ENCODE measurements at regions not wholly inside any gene's neighbourhood (a gene's known extent, or its start where the extent isn't known, plus 50 kb on each side); places are given as distances from the start of the nearest gene placed in this dataset.
A peak's percentile ranks its signal among the peaks of the same experiment; 100 is the strongest.

GRCh38 chr20:17024513-17025119 lies 202.2 kb upstream of the PCSK2 start:
- H3K4me3 ChIP-seq (ENCODE audit: insufficient read length, low read depth) = no peak overlapping the region

GRCh38 chr20:17026346-17026745 lies 200.5 kb upstream of the PCSK2 start:
- Histone ChIP-seq H3K27me3 (ENCODE audit: insufficient read depth, insufficient read length) (no peaks in the 10 kb centered on the region), H3K9me3 (ENCODE audit: insufficient read depth, low read length) (peaks cover 22% of the 10 kb centered on the region), H3K4me3 (ENCODE audit: insufficient read length, low read depth) (no peak overlapping the region), H3K4me1 (ENCODE audit: insufficient read depth, insufficient read length) (peaks cover 3% of the 10 kb centered on the region), H3K36me3 (ENCODE audit: insufficient read depth, insufficient read length, low read length) (no peaks in the 10 kb centered on the region), H3K9ac (ENCODE audit: insufficient read length, low read depth) (no peak overlapping the region)
- TF ChIP-seq ZNF274 (IDR thresholded peaks at IDR 0.05; ENCODE audit: low read depth, low read length) (no peak), YY1 (IDR thresholded peaks at IDR 0.05; ENCODE audit: insufficient read depth, insufficient read length) (no peak), SUZ12 (IDR thresholded peaks at IDR 0.05; ENCODE audit: extremely low read depth, insufficient read depth, insufficient read length) (no peak)
- no peak for DNase-seq (ENCODE audit: low read depth, low spot score)

More at GRCh38 chr20:17024513-17025119, 202.2 kb upstream of the PCSK2 start:
- Histone ChIP-seq H3K9me3 (ENCODE audit: insufficient read depth, low read length) (peaks cover 22% of the 10 kb centered on the region), H3K27me3 (ENCODE audit: insufficient read depth, insufficient read length) (no peaks in the 10 kb centered on the region), H3K9ac (ENCODE audit: insufficient read length, low read depth) (no peak overlapping the region), H3K4me1 (ENCODE audit: insufficient read depth, insufficient read length) (peaks cover 3% of the 10 kb centered on the region), H3K36me3 (ENCODE audit: insufficient read depth, insufficient read length, low read length) (no peaks in the 10 kb centered on the region)
- peak; percentile 63 for DNase-seq (ENCODE audit: low read depth, low spot score)
- TF ChIP-seq YY1 (IDR thresholded peaks at IDR 0.05; ENCODE audit: insufficient read depth, insufficient read length) (no peak), ZNF274 (IDR thresholded peaks at IDR 0.05; ENCODE audit: low read depth, low read length) (no peak), SUZ12 (IDR thresholded peaks at IDR 0.05; ENCODE audit: extremely low read depth, insufficient read depth, insufficient read length) (no peak)

- DNase-seq (ENCODE audit: low read depth, low spot score) = no peak
- Histone ChIP-seq H3K4me1 (ENCODE audit: insufficient read depth, insufficient read length) (peaks cover 3% of the 10 kb centered on the region), H3K36me3 (ENCODE audit: insufficient read depth, insufficient read length, low read length) (no peaks in the 10 kb centered on the region), H3K27me3 (ENCODE audit: insufficient read depth, insufficient read length) (no peaks in the 10 kb centered on the region), H3K4me3 (ENCODE audit: insufficient read length, low read depth) (no peak overlapping the region), H3K9ac (ENCODE audit: insufficient read length, low read depth) (no peak overlapping the region), H3K9me3 (ENCODE audit: insufficient read depth, low read length) (peaks cover 22% of the 10 kb centered on the region)
- TF ChIP-seq SUZ12 (IDR thresholded peaks at IDR 0.05; ENCODE audit: extremely low read depth, insufficient read depth, insufficient read length) (no peak), YY1 (IDR thresholded peaks at IDR 0.05; ENCODE audit: insufficient read depth, insufficient read length) (no peak), ZNF274 (IDR thresholded peaks at IDR 0.05; ENCODE audit: low read depth, low read length) (no peak)
Observed at GRCh38 chr20:17029698-17030097, 197.1 kb upstream of the PCSK2 start.

DNA sequence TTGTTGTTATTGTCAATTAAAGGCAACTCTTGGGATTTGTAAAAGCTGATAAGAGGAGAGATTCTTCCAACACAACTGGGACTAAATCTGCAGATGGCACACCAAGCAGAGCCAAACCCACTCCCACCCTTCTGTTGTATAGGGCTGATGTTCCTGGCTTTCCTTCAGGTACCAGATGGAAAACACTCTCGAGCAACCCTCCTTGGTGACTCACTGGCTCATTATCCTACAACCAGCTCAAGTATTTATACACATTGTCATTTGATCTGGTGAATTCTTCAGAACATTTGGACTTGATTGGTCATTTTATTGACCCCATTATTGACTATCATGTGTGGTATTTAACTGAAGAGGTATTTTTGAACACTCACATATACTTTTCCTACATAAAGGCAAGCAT lies 190.3 kb upstream of the PCSK2 start:
- H3K36me3 ChIP-seq (ENCODE audit: insufficient read depth, insufficient read length, low read length) = no peaks in the 10 kb centered on the region
- no peak overlapping the region for H3K4me3 ChIP-seq (ENCODE audit: insufficient read length, low read depth)
- no peak for DNase-seq (ENCODE audit: low read depth, low spot score)
- H3K27me3 ChIP-seq (ENCODE audit: insufficient read depth, insufficient read length) = no peaks in the 10 kb centered on the region
- H3K9me3 ChIP-seq (ENCODE audit: insufficient read depth, low read length) = no peaks in the 10 kb centered on the region
- no peak for TF ChIP-seq ZNF274 (IDR thresholded peaks at IDR 0.05; ENCODE audit: low read depth, low read length)
- no peak for TF ChIP-seq YY1 (IDR thresholded peaks at IDR 0.05; ENCODE audit: insufficient read depth, insufficient read length)
- no peak for TF ChIP-seq SUZ12 (IDR thresholded peaks at IDR 0.05; ENCODE audit: extremely low read depth, insufficient read depth, insufficient read length)
- no peaks in the 10 kb centered on the region for H3K4me1 ChIP-seq (ENCODE audit: insufficient read depth, insufficient read length)
- no peak overlapping the region for H3K9ac ChIP-seq (ENCODE audit: insufficient read length, low read depth)

DNA sequence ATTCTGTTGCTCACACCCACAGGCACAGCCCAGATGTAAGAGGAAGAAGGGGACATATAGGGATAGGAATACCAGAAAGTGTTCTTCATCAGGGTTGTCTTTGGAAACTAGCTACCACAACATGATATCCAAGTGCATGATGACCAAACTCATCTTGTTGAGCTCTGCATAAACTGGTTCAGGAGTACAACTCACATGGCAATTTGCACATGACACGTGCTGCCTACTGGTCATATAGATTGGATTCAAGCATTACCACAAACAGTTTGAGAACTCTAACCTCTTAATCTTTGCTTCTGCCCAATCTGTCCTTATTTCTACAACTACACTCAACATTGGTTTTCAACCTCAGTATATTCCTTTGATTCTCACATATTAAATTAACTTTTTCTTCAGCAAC lies 184.7 kb upstream of the PCSK2 start:
- no peaks in the 10 kb centered on the region for H3K36me3 ChIP-seq (ENCODE audit: insufficient read depth, insufficient read length, low read length)
- no peak overlapping the region for H3K9ac ChIP-seq (ENCODE audit: insufficient read length, low read depth)
- no peaks in the 10 kb centered on the region for H3K9me3 ChIP-seq (ENCODE audit: insufficient read depth, low read length)
- TF ChIP-seq ZNF274 (IDR thresholded peaks at IDR 0.05; ENCODE audit: low read depth, low read length) = no peak
- no peak for TF ChIP-seq YY1 (IDR thresholded peaks at IDR 0.05; ENCODE audit: insufficient read depth, insufficient read length)
- TF ChIP-seq SUZ12 (IDR thresholded peaks at IDR 0.05; ENCODE audit: extremely low read depth, insufficient read depth, insufficient read length) = no peak
- H3K27me3 ChIP-seq (ENCODE audit: insufficient read depth, insufficient read length) = no peaks in the 10 kb centered on the region
- no peak for DNase-seq (ENCODE audit: low read depth, low spot score)
- H3K4me3 ChIP-seq (ENCODE audit: insufficient read length, low read depth) = no peak overlapping the region
- H3K4me1 ChIP-seq (ENCODE audit: insufficient read depth, insufficient read length) = no peaks in the 10 kb centered on the region

- no peaks in the 10 kb centered on the region for H3K9me3 ChIP-seq (ENCODE audit: insufficient read depth, low read length)
- no peak for DNase-seq (ENCODE audit: low read depth, low spot score)
- no peaks in the 10 kb centered on the region for H3K27me3 ChIP-seq (ENCODE audit: insufficient read depth, insufficient read length)
- TF ChIP-seq ZNF274 (IDR thresholded peaks at IDR 0.05; ENCODE audit: low read depth, low read length) = no peak
- no peak for TF ChIP-seq YY1 (IDR thresholded peaks at IDR 0.05; ENCODE audit: insufficient read depth, insufficient read length)
- TF ChIP-seq SUZ12 (IDR thresholded peaks at IDR 0.05; ENCODE audit: extremely low read depth, insufficient read depth, insufficient read length) = no peak
- no peak overlapping the region for H3K9ac ChIP-seq (ENCODE audit: insufficient read length, low read depth)
- no peak overlapping the region for H3K4me3 ChIP-seq (ENCODE audit: insufficient read length, low read depth)
- H3K36me3 ChIP-seq (ENCODE audit: insufficient read depth, insufficient read length, low read length) = no peaks in the 10 kb centered on the region
- no peaks in the 10 kb centered on the region for H3K4me1 ChIP-seq (ENCODE audit: insufficient read depth, insufficient read length)
Observed at GRCh38 chr20:17043323-17043722, 183.5 kb upstream of the PCSK2 start.

GRCh38 chr20:17044891-17045290 lies 181.9 kb upstream of the PCSK2 start:
- H3K27me3 ChIP-seq (ENCODE audit: insufficient read depth, insufficient read length) = no peaks in the 10 kb centered on the region
- no peak overlapping the region for H3K4me3 ChIP-seq (ENCODE audit: insufficient read length, low read depth)
- TF ChIP-seq ZNF274 (IDR thresholded peaks at IDR 0.05; ENCODE audit: low read depth, low read length) (no peak), YY1 (IDR thresholded peaks at IDR 0.05; ENCODE audit: insufficient read depth, insufficient read length) (no peak), SUZ12 (IDR thresholded peaks at IDR 0.05; ENCODE audit: extremely low read depth, insufficient read depth, insufficient read length) (no peak)
- no peak overlapping the region for H3K9ac ChIP-seq (ENCODE audit: insufficient read length, low read depth)
- H3K9me3 ChIP-seq (ENCODE audit: insufficient read depth, low read length) = no peaks in the 10 kb centered on the region
- H3K36me3 ChIP-seq (ENCODE audit: insufficient read depth, insufficient read length, low read length) = no peaks in the 10 kb centered on the region
- no peak for DNase-seq (ENCODE audit: low read depth, low spot score)
- H3K4me1 ChIP-seq (ENCODE audit: insufficient read depth, insufficient read length) = no peaks in the 10 kb centered on the region
